Glutamatergic neuron (in vitro differentiated cells): ENCODE measurements at regions not wholly inside any gene's neighbourhood (a gene's known extent, or its start where the extent isn't known, plus 50 kb on each side); places are given as distances from the start of the nearest gene placed in this dataset.
"Not testable (repeated sequence)": the region's sequence is repeated elsewhere in the genome, so short reads cannot be mapped to it uniquely, and the experiment has no call there.

Source experiments
- DNase-seq: peaks from one replicate; pipeline ENCODE4 v3.0.0; 2022
- H3K27ac Mint-ChIP-seq: one replicate; pipeline ENCODE4 v1.8.0; 2020; ENCODE audit warnings: mild to moderate bottlenecking, mixed read lengths, inconsistent platforms; ENCODE audit not compliant: unreplicated experiment
- H3K27me3 Mint-ChIP-seq: one replicate; pipeline ENCODE4 v1.8.0; 2020; ENCODE audit warnings: mild to moderate bottlenecking, moderate library complexity, mixed read lengths, inconsistent platforms; ENCODE audit not compliant: unreplicated experiment
- H3K36me3 Mint-ChIP-seq: one replicate; pipeline ENCODE4 v1.8.0; 2020; ENCODE audit warnings: mild to moderate bottlenecking, mixed read lengths, inconsistent platforms; ENCODE audit not compliant: unreplicated experiment
- H3K4me1 Mint-ChIP-seq: one replicate; pipeline ENCODE4 v1.8.0; 2020; ENCODE audit warnings: mild to moderate bottlenecking, low read depth, mixed read lengths, inconsistent platforms; ENCODE audit not compliant: unreplicated experiment
- H3K4me3 Mint-ChIP-seq: one replicate; pipeline ENCODE4 v1.8.0; 2020; ENCODE audit warnings: mild to moderate bottlenecking, mixed read lengths, inconsistent platforms; ENCODE audit not compliant: unreplicated experiment
- H3K9me3 Mint-ChIP-seq: one replicate; pipeline ENCODE4 v1.8.0; 2020; ENCODE audit warnings: mild to moderate bottlenecking, moderate library complexity, mixed read lengths, inconsistent platforms; ENCODE audit not compliant: unreplicated experiment
- CTCF ChIP-seq: fragments of 200-600 bp; sonication (generic); IDR thresholded peaks from one replicate; pipeline ENCODE4 v1.5.0; 2021; ENCODE audit not compliant: partially characterized antibody, unreplicated experiment

GRCh38 chr15:20284891-20285535 lies 256.6 kb downstream of the GOLGA6L6 start:
- not testable (repeated sequence) for H3K36me3 Mint-ChIP-seq, DNase-seq, H3K27me3 Mint-ChIP-seq, H3K4me1 Mint-ChIP-seq, H3K4me3 Mint-ChIP-seq, H3K9me3 Mint-ChIP-seq, H3K27ac Mint-ChIP-seq

- H3K4me3 Mint-ChIP-seq, H3K4me1 Mint-ChIP-seq, H3K27ac Mint-ChIP-seq, H3K36me3 Mint-ChIP-seq, H3K27me3 Mint-ChIP-seq, DNase-seq, H3K9me3 Mint-ChIP-seq: not testable (repeated sequence)
These were observed 257.9 kb downstream of the GOLGA6L6 start for GRCh38 chr15:20283651-20284050.

- H3K4me3 Mint-ChIP-seq, H3K27ac Mint-ChIP-seq, DNase-seq, H3K4me1 Mint-ChIP-seq, H3K9me3 Mint-ChIP-seq, H3K27me3 Mint-ChIP-seq, H3K36me3 Mint-ChIP-seq: not testable (repeated sequence)
These were observed 259.1 kb downstream of the GOLGA6L6 start for GRCh38 chr15:20282491-20282943.

- DNase-seq, H3K27me3 Mint-ChIP-seq, H3K27ac Mint-ChIP-seq, H3K36me3 Mint-ChIP-seq, H3K9me3 Mint-ChIP-seq, H3K4me3 Mint-ChIP-seq, H3K4me1 Mint-ChIP-seq: not testable (repeated sequence)
These were observed 259.9 kb downstream of the GOLGA6L6 start for GRCh38 chr15:20281567-20282275.

GRCh38 chr15:20280933-20281463 lies 260.6 kb downstream of the GOLGA6L6 start:
- Mint-ChIP-seq H3K4me1 (no peaks in the 10 kb centered on the region), H3K4me3 (no peak overlapping the region), H3K27me3 (no peaks in the 10 kb centered on the region), H3K36me3 (no peaks in the 10 kb centered on the region), H3K9me3 (peaks cover 1% of the 10 kb centered on the region), H3K27ac (no peak overlapping the region)
- no peak for TF ChIP-seq CTCF
- DNase-seq, result no peak

GRCh38 chr15:20280141-20280932 lies 261.3 kb downstream of the GOLGA6L6 start:
- not testable (repeated sequence) for H3K36me3 Mint-ChIP-seq

GRCh38 chr15:20279056-20279455 lies 262.5 kb downstream of the GOLGA6L6 start:
- H3K9me3 Mint-ChIP-seq, H3K27me3 Mint-ChIP-seq, H3K27ac Mint-ChIP-seq, H3K4me1 Mint-ChIP-seq, H3K4me3 Mint-ChIP-seq, H3K36me3 Mint-ChIP-seq, DNase-seq: not testable (repeated sequence)

More at GRCh38 chr15:20280141-20280932, 261.3 kb downstream of the GOLGA6L6 start:
- not testable (repeated sequence) for DNase-seq, H3K9me3 Mint-ChIP-seq, H3K4me1 Mint-ChIP-seq, H3K27ac Mint-ChIP-seq, H3K4me3 Mint-ChIP-seq, H3K27me3 Mint-ChIP-seq

- not testable (repeated sequence) for H3K36me3 Mint-ChIP-seq, H3K27me3 Mint-ChIP-seq, H3K27ac Mint-ChIP-seq, DNase-seq, H3K4me1 Mint-ChIP-seq, H3K9me3 Mint-ChIP-seq, H3K4me3 Mint-ChIP-seq
These were observed 263.2 kb downstream of the GOLGA6L6 start for GRCh38 chr15:20278376-20278775.

GRCh38 chr15:20277451-20277850 lies 264.1 kb downstream of the GOLGA6L6 start:
- not testable (repeated sequence) for H3K27ac Mint-ChIP-seq, H3K27me3 Mint-ChIP-seq, H3K4me3 Mint-ChIP-seq, H3K4me1 Mint-ChIP-seq, DNase-seq, H3K36me3 Mint-ChIP-seq, H3K9me3 Mint-ChIP-seq

- H3K36me3 Mint-ChIP-seq, H3K4me1 Mint-ChIP-seq, H3K27me3 Mint-ChIP-seq: not testable (repeated sequence)
These were observed 265.1 kb downstream of the GOLGA6L6 start for GRCh38 chr15:20276312-20277114.

More at GRCh38 chr15:20276312-20277114, 265.1 kb downstream of the GOLGA6L6 start:
- not testable (repeated sequence) for H3K27ac Mint-ChIP-seq, H3K4me3 Mint-ChIP-seq, H3K9me3 Mint-ChIP-seq, DNase-seq
